ENCODE measurements at regions not wholly inside any gene's neighbourhood (a gene's known extent, or its start where the extent isn't known, plus 50 kb on each side); places are given as distances from the start of the nearest gene placed in this dataset.

DNA sequence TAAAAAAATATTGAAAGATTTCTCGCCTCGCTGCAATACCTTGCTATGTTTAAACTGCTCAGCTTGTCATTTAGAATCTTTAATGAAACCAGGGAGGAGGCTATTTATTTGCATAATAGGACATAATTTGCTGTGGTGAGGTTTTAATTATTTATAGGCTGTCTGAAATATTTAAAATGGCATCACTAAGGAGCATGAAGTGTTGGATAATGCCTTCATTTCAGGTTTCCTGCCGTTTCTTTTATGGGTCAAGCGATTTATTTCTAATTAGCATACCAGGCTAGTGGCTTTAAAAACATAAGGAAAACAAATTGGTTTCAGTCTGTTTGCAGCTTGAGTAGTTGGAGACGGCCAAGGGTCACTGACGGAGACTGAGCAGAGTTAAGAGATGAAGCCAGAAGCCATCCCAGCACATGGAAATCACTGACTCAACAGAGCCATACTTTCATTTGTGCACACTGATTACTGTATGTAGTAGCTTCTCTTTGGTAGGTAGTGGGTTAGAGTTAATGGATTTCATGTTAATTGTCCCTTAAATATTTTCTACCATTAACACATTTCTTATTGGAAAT, 1962.4 kb upstream of the TENM3 start:
- TF ChIP-seq, protein P1, sequence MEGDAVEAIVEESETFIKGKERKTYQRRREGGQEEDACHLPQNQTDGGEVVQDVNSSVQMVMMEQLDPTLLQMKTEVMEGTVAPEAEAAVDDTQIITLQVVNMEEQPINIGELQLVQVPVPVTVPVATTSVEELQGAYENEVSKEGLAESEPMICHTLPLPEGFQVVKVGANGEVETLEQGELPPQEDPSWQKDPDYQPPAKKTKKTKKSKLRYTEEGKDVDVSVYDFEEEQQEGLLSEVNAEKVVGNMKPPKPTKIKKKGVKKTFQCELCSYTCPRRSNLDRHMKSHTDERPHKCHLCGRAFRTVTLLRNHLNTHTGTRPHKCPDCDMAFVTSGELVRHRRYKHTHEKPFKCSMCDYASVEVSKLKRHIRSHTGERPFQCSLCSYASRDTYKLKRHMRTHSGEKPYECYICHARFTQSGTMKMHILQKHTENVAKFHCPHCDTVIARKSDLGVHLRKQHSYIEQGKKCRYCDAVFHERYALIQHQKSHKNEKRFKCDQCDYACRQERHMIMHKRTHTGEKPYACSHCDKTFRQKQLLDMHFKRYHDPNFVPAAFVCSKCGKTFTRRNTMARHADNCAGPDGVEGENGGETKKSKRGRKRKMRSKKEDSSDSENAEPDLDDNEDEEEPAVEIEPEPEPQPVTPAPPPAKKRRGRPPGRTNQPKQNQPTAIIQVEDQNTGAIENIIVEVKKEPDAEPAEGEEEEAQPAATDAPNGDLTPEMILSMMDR (conservative IDR thresholded peaks at IDR 0.05): no peak
- no peak for TF ChIP-seq ZFX (IDR thresholded peaks at IDR 0.05)

All from C4-2B (cell line).